K562 (cell line): ENCODE measurements at regions not wholly inside any gene's neighbourhood (a gene's known extent, or its start where the extent isn't known, plus 50 kb on each side); places are given as distances from the start of the nearest gene placed in this dataset.
"Not testable (repeated sequence)": the region's sequence is repeated elsewhere in the genome, so short reads cannot be mapped to it uniquely, and the experiment has no call there.

Experiments used
- ATAC-seq: fragments of 200-7000 bp; cut with Tn5 transposase; 3 replicates; pipeline ENCODE4 v1.9.1; 2020; ENCODE audit warnings: moderate library complexity
- BruUV-seq: library from RNA; stranded (reverse); fragments of 400-500 nt; replicated peaks from 2 replicates; lab custom pipeline; 2021; lab: Mats Ljungman, UMichigan
- CTCF ChIA-PET: fragments of 300-600 bp; formaldehyde crosslinking; extraction: SDS; loops from one replicate; lab custom pipeline; 2021; ENCODE audit warnings: low intra/inter-chr PET ratio; lab: Yijun Ruan, JAX
- POLR2A ChIA-PET: fragments of 300-600, 350-650 bp; sonication (Branson Sonifier 250); formaldehyde crosslinking; extraction: SDS; loops from one replicate; lab custom pipeline; 2021; ENCODE audit warnings: antibody characterized with exemption, inconsistent platforms; lab: Yijun Ruan, JAX
- DNase-seq, 4 experiments: peaks; one replicate each; pipeline versions ENCODE4 v3.0.0 to v3.0.0-alpha.2; 2011 to 2018; ENCODE audit warnings: low spot score in 3 of 4, mixed read lengths in 3 of 4; ENCODE audit errors: extremely low read depth in 1 of 4
- FAIRE-seq: peaks from 2 replicates; lab custom pipeline; 2011; peaks lifted over from hg19 to GRCh38; lab: Jason Lieb, UNC
- H2AFZ ChIP-seq: 2 replicates; pipeline ENCODE4 v1.6.0; 2011; ENCODE audit warnings: low read depth, low read length, control low read depth, inconsistent platforms
- H3K27ac ChIP-seq: fragments of 200-600 bp; 3 replicates; pipeline ENCODE4 v1.8.0; 2011; ENCODE audit warnings: low read depth, mild to moderate bottlenecking, control low read depth, inconsistent platforms, low read length, moderate library complexity, mixed read lengths; ENCODE audit errors: extremely low read depth
- H3K27me3 ChIP-seq, 2 experiments: fragments of 300-600 bp in 1 of 2; 2 replicates in 1 of 2; 3 replicates in 1 of 2; pipeline versions ENCODE4 v1.6.0 to v1.8.0; 2011; ENCODE audit warnings: inconsistent platforms in 2 of 2, low read length in 2 of 2, mild to moderate bottlenecking in 1 of 2, mixed read lengths in 1 of 2, moderate library complexity in 1 of 2; ENCODE audit not compliant: control insufficient read depth in 2 of 2, insufficient read depth in 2 of 2
- H3K36me3 ChIP-seq: fragments of 300-600 bp; 3 replicates; pipeline ENCODE4 v1.8.0; 2011; ENCODE audit warnings: mild to moderate bottlenecking, low read length, inconsistent platforms; ENCODE audit not compliant: control insufficient read depth, insufficient read depth
- H3K4me1 ChIP-seq, 2 experiments: fragments of 200-600 bp in 1 of 2; replicated peaks in 1 of 2; 2 replicates in 1 of 2; 3 replicates in 1 of 2; pipeline versions ENCODE4 v1.5.1 to v1.8.0; 2011; ENCODE audit warnings: inconsistent platforms in 2 of 2, low read length in 2 of 2, mild to moderate bottlenecking in 1 of 2, mixed read lengths in 1 of 2, moderate library complexity in 1 of 2; ENCODE audit not compliant: control insufficient read depth in 2 of 2, insufficient read depth in 2 of 2
- H3K4me2 ChIP-seq: 2 replicates; pipeline ENCODE4 v1.6.1; 2011; ENCODE audit warnings: low read length, control low read depth, inconsistent platforms, mixed read lengths; ENCODE audit not compliant: insufficient read depth
- H3K4me3 ChIP-seq: fragments of 200-600 bp; sonication (generic), shearing (Covaris generic); 2 replicates; pipeline ENCODE4 v1.5.1; 2016; ENCODE audit warnings: control low read depth, inconsistent platforms
- H3K79me2 ChIP-seq: fragments of 200-600 bp; 3 replicates; pipeline ENCODE4 v1.8.0; 2011; ENCODE audit warnings: low read length, inconsistent platforms; ENCODE audit not compliant: control insufficient read depth, insufficient read depth
- H3K9ac ChIP-seq, 2 experiments: 2 replicates each; pipeline versions ENCODE4 v1.6.0 to v1.6.1; 2011; ENCODE audit warnings: low read depth in 2 of 2, low read length in 2 of 2, control low read depth in 1 of 2, inconsistent platforms in 1 of 2, mild to moderate bottlenecking in 1 of 2, mixed read lengths in 1 of 2; ENCODE audit not compliant: insufficient read depth in 1 of 2
- H3K9me1 ChIP-seq: one replicate; pipeline ENCODE4 v1.6.0; 2011; ENCODE audit warnings: inconsistent platforms, mild to moderate bottlenecking, low read length, moderate library complexity; ENCODE audit not compliant: control insufficient read depth, insufficient read depth
- H3K9me3 ChIP-seq: replicated peaks from 2 replicates; pipeline ENCODE4 v1.5.1; 2011; ENCODE audit warnings: low read depth, low read length, inconsistent platforms; ENCODE audit not compliant: control insufficient read depth, insufficient read depth
- H4K20me1 ChIP-seq: replicated peaks from 2 replicates; pipeline ENCODE4 v1.6.1; 2011; ENCODE audit warnings: low read length, inconsistent platforms, mixed read lengths; ENCODE audit not compliant: control insufficient read depth, insufficient read depth
- BCOR ChIP-seq: fragments of 450-650 bp; IDR thresholded peaks from 2 replicates; pipeline ENCODE4 v1.6.1; 2016
- DACH1 ChIP-seq: fragments of 450-650 bp; IDR thresholded peaks from 2 replicates; pipeline ENCODE4 v1.6.1; 2018; ENCODE audit not compliant: partially characterized antibody
- GATAD2A ChIP-seq: fragments of 450-650 bp; IDR thresholded peaks from 2 replicates; pipeline ENCODE4 v1.6.1; 2017
- NFYB ChIP-seq: IDR thresholded peaks from 2 replicates; pipeline ENCODE4 v1.6.1; 2011; ENCODE audit warnings: mild to moderate bottlenecking, moderate library complexity; ENCODE audit not compliant: insufficient read length; ENCODE audit errors: extremely low read depth
- TCFL5 ChIP-seq: fragments of 250-450 bp; sonication (Bioruptor Pico); conservative IDR thresholded peaks from 2 replicates; pipeline ENCODE4 v1.6.1; 2021; ENCODE audit warnings: mild to moderate bottlenecking, moderate library complexity, matching md5 sums
- ZNF146 ChIP-seq: IDR thresholded peaks from one replicate; pipeline ENCODE4 v1.6.1; 2018; ENCODE audit warnings: missing compliant biosample characterization; ENCODE audit not compliant: unreplicated experiment
- ZNF212 ChIP-seq: fragments of 450-650 bp; formaldehyde crosslinking; IDR thresholded peaks from 2 replicates; pipeline ENCODE4 v1.4.0; 2020; ENCODE audit warnings: mild to moderate bottlenecking
- ZNF23 ChIP-seq: fragments of 250-450 bp; sonication (Bioruptor Pico); IDR thresholded peaks from 2 replicates; pipeline ENCODE4 v1.4.0; 2020; ENCODE audit warnings: mild to moderate bottlenecking
- ZNF24 ChIP-seq: fragments of 450-650 bp; IDR thresholded peaks from 2 replicates; pipeline ENCODE4 v1.6.1; 2016
- ZNF57 ChIP-seq: fragments of 450-650 bp; formaldehyde crosslinking; IDR thresholded peaks from 2 replicates; pipeline ENCODE4 v1.4.0; 2020; ENCODE audit warnings: mild to moderate bottlenecking, moderate library complexity
- WGBS: fragments of 100-300 bp; shearing (Covaris generic); methylation state at CpG from one replicate; pipeline ENCODE4 v1.1.6; 2016; ENCODE audit warnings: low coverage, mixed read lengths; ENCODE audit not compliant: insufficient coverage; ENCODE audit errors: missing lambda C conversion rate; 5-methylcytosine and 5-hydroxymethylcytosine counted together
- in situ Hi-C: fragments of 300-500 bp; cut with MboI; formaldehyde crosslinking; loops from 4 replicates; pipeline ENCODE4 v1.15.0; 2018; ENCODE audit warnings: inconsistent platforms, mixed read lengths
- intact Hi-C: fragments of 100-400 bp; cut with micrococcal nuclease; formaldehyde crosslinking; loops from 2 replicates; pipeline ENCODE4 v1.14.2; 2022
- TF ChIP-seq, protein P1 (sequence below): sonication (generic); formaldehyde crosslinking; IDR thresholded peaks from 2 replicates; pipeline ENCODE4 v1.8.1; 2023; ENCODE audit warnings: mild to moderate bottlenecking, missing genetic modification reagents

DNA sequence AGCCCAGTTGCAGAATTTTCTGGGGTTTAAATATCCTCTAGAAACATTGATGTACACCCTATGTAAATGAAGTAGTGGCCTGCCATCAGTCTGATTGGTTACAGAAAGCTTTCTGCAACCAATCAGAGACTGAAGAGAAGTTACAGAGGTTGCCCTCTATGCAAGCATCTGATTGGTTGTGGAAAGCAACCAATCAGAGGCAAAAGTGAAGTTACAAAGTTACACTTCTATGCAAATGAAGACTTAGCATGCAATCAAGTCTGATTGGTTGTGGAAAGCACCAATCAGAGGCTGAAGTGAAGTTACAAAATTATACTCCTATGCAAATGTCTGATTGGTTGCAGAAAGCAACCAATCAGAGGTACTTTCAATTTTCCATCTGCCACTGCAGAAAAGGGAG, 51.9 kb upstream of the USP9X start (continued):
- TF ChIP-seq NFYB: peak; percentile 41
- no peak for TF ChIP-seq ZNF24
- no peak for TF ChIP-seq ZNF57 (CRISPR knock-in tag)
- TF ChIP-seq, protein P1, sequence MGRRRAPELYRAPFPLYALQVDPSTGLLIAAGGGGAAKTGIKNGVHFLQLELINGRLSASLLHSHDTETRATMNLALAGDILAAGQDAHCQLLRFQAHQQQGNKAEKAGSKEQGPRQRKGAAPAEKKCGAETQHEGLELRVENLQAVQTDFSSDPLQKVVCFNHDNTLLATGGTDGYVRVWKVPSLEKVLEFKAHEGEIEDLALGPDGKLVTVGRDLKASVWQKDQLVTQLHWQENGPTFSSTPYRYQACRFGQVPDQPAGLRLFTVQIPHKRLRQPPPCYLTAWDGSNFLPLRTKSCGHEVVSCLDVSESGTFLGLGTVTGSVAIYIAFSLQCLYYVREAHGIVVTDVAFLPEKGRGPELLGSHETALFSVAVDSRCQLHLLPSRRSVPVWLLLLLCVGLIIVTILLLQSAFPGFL: no peak
- TF ChIP-seq ZNF23 (CRISPR knock-in tag): no peak
- no peak for TF ChIP-seq ZNF212 (CRISPR knock-in tag)
- TF ChIP-seq DACH1: no peak
- TF ChIP-seq GATAD2A: no peak
- no peak for TF ChIP-seq TCFL5 (CRISPR knock-in tag)
- TF ChIP-seq, all 486 proteins: peak for 4

DNA sequence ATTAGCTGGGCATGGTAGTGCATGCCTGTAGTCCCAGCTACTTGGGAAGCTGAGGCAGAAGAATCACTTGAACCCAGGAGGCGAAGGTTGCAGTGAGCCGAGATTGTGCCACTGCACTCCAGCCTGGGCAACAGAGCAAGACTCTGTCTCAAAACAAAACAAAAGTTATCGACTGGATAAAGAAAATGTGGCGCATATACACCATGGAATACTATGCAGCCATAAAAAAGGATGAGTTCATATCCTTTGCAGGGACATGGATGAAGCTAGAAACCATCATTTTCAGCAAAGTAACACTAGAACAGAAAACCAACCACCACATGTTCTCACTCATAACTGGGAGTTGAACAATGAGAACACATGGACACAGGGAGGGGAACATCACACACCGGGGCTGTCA, 50.3 kb upstream of the USP9X start:
- FAIRE-seq, H3K27ac ChIP-seq, H3K36me3 ChIP-seq, H2AFZ ChIP-seq, intact Hi-C loops, BruUV-seq, CTCF ChIA-PET, H3K79me2 ChIP-seq, H3K9ac ChIP-seq, H3K4me2 ChIP-seq, H3K9me1 ChIP-seq, H3K27me3 ChIP-seq, H4K20me1 ChIP-seq, in situ Hi-C loops, DNase-seq, ATAC-seq, H3K4me1 ChIP-seq, H3K4me3 ChIP-seq, H3K9me3 ChIP-seq: not testable (repeated sequence)
- POLR2A ChIA-PET: interaction anchor here (1.0 to 1.1 kb wide), 2 partner anchors 9 to 24 kb away, joined by 3 read pairs; no protein-coding TSS in a partner anchor
- TF ChIP-seq ZNF146 (peak; percentile 67), BCOR (peak; percentile 45; the same call in 1 of the 2 replicates)
- 25% methylated on average over 3 of the region's 5 CpGs for WGBS
